Osteocyte (in vitro differentiated cells): ENCODE measurements at regions not wholly inside any gene's neighbourhood (a gene's known extent, or its start where the extent isn't known, plus 50 kb on each side); places are given as distances from the start of the nearest gene placed in this dataset.

ENCODE experiments used
- DNase-seq: peaks from one replicate; pipeline ENCODE4 v3.0.0; 2021; ENCODE audit warnings: mixed read lengths; ENCODE audit not compliant: unreplicated experiment; ENCODE audit errors: extremely low spot score
- H3K27ac Mint-ChIP-seq: one replicate; pipeline ENCODE4 v1.8.0; 2021; ENCODE audit warnings: mild to moderate bottlenecking, mixed read lengths; ENCODE audit not compliant: unreplicated experiment
- H3K27me3 Mint-ChIP-seq: one replicate; pipeline ENCODE4 v1.8.0; 2021; ENCODE audit warnings: mixed read lengths; ENCODE audit not compliant: unreplicated experiment
- H3K36me3 Mint-ChIP-seq: one replicate; pipeline ENCODE4 v1.8.0; 2021; ENCODE audit warnings: mixed read lengths; ENCODE audit not compliant: unreplicated experiment
- H3K4me1 Mint-ChIP-seq: one replicate; pipeline ENCODE4 v1.8.0; 2021; ENCODE audit warnings: mixed read lengths; ENCODE audit not compliant: unreplicated experiment
- H3K4me3 Mint-ChIP-seq: one replicate; pipeline ENCODE4 v1.8.0; 2021; ENCODE audit warnings: mild to moderate bottlenecking, moderate library complexity, mixed read lengths; ENCODE audit not compliant: unreplicated experiment
- H3K9me3 Mint-ChIP-seq: one replicate; pipeline ENCODE4 v1.8.0; 2021; ENCODE audit warnings: mixed read lengths; ENCODE audit not compliant: unreplicated experiment
- TF ChIP-seq, protein P1 (sequence below): fragments of 200-600 bp; sonication (generic); IDR thresholded peaks from 2 replicates; pipeline ENCODE4 v1.5.0; 2021; ENCODE audit warnings: antibody characterized with exemption, mild to moderate bottlenecking, moderate library complexity

DNA sequence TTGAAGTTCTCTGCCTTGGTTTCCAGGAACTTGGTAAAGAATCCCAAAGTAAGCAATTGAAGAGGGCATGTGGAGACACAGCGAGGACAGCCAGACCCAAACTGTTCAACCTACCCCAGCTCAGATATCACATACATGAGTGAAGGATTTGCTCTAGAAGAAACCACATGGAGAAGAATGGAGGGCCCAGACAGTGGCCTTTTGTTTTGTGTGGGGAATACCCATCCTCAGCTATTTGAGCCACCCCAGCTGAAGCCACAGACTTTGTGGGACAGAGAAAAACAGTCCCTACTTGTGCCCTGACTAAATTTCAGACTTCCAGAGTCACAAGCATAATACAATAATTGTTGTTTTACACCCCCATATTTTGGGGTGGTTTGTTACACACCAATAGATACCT is 387.1 kb downstream of the ZSWIM6 start:
- Mint-ChIP-seq H3K27ac (no peak overlapping the region), H3K36me3 (no peaks in the 10 kb centered on the region), H3K27me3 (peaks cover 38% of the 10 kb centered on the region), H3K4me3 (no peak overlapping the region), H3K4me1 (no peaks in the 10 kb centered on the region), H3K9me3 (peaks cover 13% of the 10 kb centered on the region)
- DNase-seq: no peak
- TF ChIP-seq, protein P1, sequence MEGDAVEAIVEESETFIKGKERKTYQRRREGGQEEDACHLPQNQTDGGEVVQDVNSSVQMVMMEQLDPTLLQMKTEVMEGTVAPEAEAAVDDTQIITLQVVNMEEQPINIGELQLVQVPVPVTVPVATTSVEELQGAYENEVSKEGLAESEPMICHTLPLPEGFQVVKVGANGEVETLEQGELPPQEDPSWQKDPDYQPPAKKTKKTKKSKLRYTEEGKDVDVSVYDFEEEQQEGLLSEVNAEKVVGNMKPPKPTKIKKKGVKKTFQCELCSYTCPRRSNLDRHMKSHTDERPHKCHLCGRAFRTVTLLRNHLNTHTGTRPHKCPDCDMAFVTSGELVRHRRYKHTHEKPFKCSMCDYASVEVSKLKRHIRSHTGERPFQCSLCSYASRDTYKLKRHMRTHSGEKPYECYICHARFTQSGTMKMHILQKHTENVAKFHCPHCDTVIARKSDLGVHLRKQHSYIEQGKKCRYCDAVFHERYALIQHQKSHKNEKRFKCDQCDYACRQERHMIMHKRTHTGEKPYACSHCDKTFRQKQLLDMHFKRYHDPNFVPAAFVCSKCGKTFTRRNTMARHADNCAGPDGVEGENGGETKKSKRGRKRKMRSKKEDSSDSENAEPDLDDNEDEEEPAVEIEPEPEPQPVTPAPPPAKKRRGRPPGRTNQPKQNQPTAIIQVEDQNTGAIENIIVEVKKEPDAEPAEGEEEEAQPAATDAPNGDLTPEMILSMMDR: no peak

DNA sequence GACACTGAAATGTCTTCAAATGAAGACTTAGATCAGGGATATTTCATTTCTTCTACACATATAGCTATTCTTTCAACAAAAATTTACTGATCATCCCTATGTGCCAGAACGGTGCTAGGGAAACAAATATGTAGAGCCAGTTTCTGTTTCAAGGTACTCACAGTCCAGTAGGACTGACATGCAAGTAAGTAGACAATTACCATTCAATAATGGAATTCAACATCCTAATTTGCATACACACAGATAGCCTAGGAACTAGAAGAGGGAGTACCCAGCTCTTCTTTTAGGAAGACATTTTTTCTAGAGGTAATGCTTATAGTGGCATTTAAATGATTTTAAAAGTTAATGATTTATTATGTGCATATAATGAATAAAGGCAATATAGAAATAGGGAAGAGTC is 388.8 kb downstream of the ZSWIM6 start:
- Mint-ChIP-seq H3K4me1 (no peaks in the 10 kb centered on the region), H3K27me3 (peaks cover 51% of the 10 kb centered on the region), H3K4me3 (no peak overlapping the region), H3K9me3 (peaks cover 13% of the 10 kb centered on the region), H3K27ac (no peak overlapping the region), H3K36me3 (no peaks in the 10 kb centered on the region)
- TF ChIP-seq, protein P1: no peak
- no peak for DNase-seq

DNA sequence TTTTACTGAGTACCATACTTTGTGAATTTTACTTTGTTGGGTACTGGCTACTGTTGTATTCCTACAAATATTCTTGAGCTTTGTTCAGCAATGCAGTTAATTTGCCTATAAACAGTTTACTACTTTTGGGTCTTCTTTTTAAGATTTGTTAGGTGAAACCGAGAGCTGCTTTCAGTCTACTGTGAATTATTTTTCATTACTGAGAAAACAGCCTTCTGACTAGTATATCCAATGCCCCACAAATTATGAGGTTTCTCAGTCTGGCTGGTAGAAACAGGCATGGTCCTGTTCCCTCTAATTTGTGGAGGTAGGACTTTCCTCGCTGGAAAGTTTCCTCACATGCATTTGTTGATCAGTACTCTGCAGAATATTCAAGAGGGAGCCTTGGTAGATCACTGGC is 392.0 kb downstream of the ZSWIM6 start:
- Mint-ChIP-seq H3K9me3 (peaks cover 13% of the 10 kb centered on the region), H3K27ac (no peak overlapping the region), H3K27me3 (peaks cover 40% of the 10 kb centered on the region), H3K4me1 (no peaks in the 10 kb centered on the region), H3K36me3 (no peaks in the 10 kb centered on the region), H3K4me3 (no peak overlapping the region)
- no peak for DNase-seq
- TF ChIP-seq, protein P1: no peak

DNA sequence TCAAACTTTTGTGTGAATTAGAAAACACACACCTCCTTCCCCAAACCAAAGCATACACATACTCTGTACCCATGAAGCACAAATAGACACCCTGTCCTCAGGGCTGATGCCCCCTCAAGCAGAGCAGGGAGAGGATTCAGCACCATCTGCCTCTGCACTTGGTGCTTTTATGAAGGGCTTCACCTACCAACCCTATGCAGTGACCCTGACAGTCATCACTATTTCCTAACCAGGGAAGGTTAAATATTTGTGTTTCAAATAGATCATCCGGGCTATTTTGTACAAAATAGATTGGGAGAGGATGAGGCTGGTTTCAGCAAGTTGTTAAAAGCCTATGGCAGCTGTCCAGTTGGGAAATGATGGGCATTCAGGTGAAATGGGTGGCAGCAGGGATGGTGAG is 396.2 kb downstream of the ZSWIM6 start:
- Mint-ChIP-seq H3K4me3 (no peak overlapping the region), H3K27ac (no peak overlapping the region), H3K36me3 (no peaks in the 10 kb centered on the region), H3K27me3 (peaks cover 30% of the 10 kb centered on the region), H3K4me1 (no peaks in the 10 kb centered on the region), H3K9me3 (no peaks in the 10 kb centered on the region)
- TF ChIP-seq, protein P1: no peak
- no peak for DNase-seq

DNA sequence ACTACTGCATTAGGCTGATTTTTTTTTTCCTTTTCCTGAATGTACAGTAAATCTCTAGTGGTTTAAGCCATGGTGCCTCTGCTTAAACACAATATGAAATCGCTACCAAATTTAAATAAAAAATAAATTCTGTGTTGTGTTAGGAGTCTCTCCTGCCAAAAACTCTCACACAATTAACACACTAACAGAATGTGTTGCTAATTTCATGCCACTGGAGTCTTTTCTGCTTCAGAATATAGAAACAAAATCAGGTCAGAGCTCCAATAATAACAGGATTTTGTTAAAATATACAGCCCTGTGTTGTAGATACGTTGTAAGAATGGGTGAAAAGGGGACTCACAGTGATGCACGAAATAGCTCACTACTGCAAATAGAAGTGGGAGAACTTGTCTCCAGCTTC is 398.8 kb downstream of the ZSWIM6 start:
- no peak overlapping the region for H3K27ac Mint-ChIP-seq
- peaks cover 17% of the 10 kb centered on the region for H3K4me1 Mint-ChIP-seq
- no peak for DNase-seq
- no peak overlapping the region for H3K4me3 Mint-ChIP-seq
- TF ChIP-seq, protein P1: no peak
- H3K9me3 Mint-ChIP-seq: no peaks in the 10 kb centered on the region
- no peaks in the 10 kb centered on the region for H3K36me3 Mint-ChIP-seq
- H3K27me3 Mint-ChIP-seq: peaks cover 9% of the 10 kb centered on the region
